Thyroid gland (tissue), 4 donors: ENCODE measurements at regions not wholly inside any gene's neighbourhood (a gene's known extent, or its start where the extent isn't known, plus 50 kb on each side); places are given as distances from the start of the nearest gene placed in this dataset.

ENCODE experiments used
- DNase-seq, 2 donors: peaks; one replicate each; pipeline ENCODE4 v3.0.0-alpha.2; 2019
- H3K27ac ChIP-seq, 3 donors: fragments of 200-600 bp; sonication (generic); 1 replicate in 2 of 3; 2 replicates in 1 of 3; pipeline ENCODE4 v1.5.1; 2016 to 2019; ENCODE audit warnings: mild to moderate bottlenecking in 1 of 3, moderate library complexity in 1 of 3
- H3K27me3 ChIP-seq: fragments of 200-600 bp; sonication (generic); one replicate; pipeline ENCODE4 v1.5.1; 2019
- H3K36me3 ChIP-seq, 2 donors: fragments of 200-600 bp; sonication (generic); one replicate each; pipeline ENCODE4 v1.5.1; 2016 to 2019
- H3K4me1 ChIP-seq, 2 donors: fragments of 200-600 bp; sonication (generic); one replicate each; pipeline ENCODE4 v1.5.1; 2017 to 2019
- H3K4me3 ChIP-seq, 3 donors: fragments of 200-600 bp; sonication (generic); replicated peaks in 1 of 3; 1 replicate in 2 of 3; 2 replicates in 1 of 3; pipeline ENCODE4 v1.5.1; 2016; ENCODE audit warnings: mild to moderate bottlenecking in 1 of 3
- H3K9me3 ChIP-seq: fragments of 200-600 bp; sonication (generic); one replicate; pipeline ENCODE4 v1.5.1; 2017
- POLR2A ChIP-seq, 2 donors: fragments of 450-650 bp; IDR thresholded peaks; one replicate each; pipeline ENCODE4 v1.6.1; 2017; ENCODE audit warnings: antibody characterized with exemption in 2 of 2, mild to moderate bottlenecking in 2 of 2, moderate library complexity in 1 of 2
- WGBS, 2 donors: methylation state at CpG; one replicate each; pipeline ENCODE4 v1.1.5; 2017; 5-methylcytosine and 5-hydroxymethylcytosine counted together
- intact Hi-C: fragments of 100-400 bp; cut with DNase I; formaldehyde crosslinking; loops from one replicate; pipeline ENCODE4 v1.15.1; 2023
- TF ChIP-seq, protein P1 (sequence below), 6 experiments: fragments of 200-600 bp in 3 of 6; fragments of 450-650 bp in 3 of 6; sonication (generic) in 3 of 6; IDR thresholded peaks; one replicate each; pipeline ENCODE4 v1.5.1; 2016 to 2019; ENCODE audit warnings: antibody characterized with exemption in 6 of 6, mild to moderate bottlenecking in 2 of 6, inconsistent platforms in 1 of 6, moderate library complexity in 1 of 6

DNA sequence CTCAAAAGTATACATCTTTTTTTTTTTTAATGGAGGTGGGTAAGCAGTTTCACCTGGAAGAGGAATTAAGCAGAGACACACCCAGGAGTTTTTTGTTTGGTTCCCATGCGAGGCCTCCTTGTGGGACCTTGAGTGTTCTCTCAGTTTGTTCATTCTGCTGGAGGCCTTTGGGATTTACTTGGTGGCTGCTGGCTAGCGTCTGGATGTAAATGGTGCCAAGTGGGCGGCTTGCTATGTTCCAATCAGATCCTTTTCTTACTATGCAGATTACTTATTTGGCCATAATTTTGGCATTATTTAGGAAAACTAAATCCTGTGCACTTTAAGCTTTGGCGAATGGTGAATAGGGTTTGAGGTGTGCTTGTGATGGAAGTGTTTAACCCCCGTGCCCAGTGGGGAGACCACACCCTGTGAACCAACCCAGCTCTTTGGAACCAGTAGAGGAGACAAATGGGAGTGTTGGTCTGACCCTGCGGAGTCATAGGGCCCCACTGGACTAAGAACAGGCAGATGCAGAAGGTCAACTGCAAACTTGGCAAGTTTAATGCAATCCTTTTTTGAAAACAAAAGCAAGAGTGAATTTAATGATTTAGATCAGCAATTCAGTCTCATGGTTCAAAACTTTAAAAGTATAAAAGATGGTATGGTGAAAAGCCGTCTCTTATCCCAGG lies 79.4 kb downstream of the EBLN2 start:
- no peaks in the 10 kb centered on the region for H3K9me3 ChIP-seq
- H3K36me3 ChIP-seq = no peaks in the 10 kb centered on the region
- no peaks in the 10 kb centered on the region for H3K27me3 ChIP-seq
- H3K4me1 ChIP-seq = no peaks in the 10 kb centered on the region
- TF ChIP-seq POLR2A (IDR thresholded peaks at IDR 0.05) = no peak
- TF ChIP-seq, protein P1, sequence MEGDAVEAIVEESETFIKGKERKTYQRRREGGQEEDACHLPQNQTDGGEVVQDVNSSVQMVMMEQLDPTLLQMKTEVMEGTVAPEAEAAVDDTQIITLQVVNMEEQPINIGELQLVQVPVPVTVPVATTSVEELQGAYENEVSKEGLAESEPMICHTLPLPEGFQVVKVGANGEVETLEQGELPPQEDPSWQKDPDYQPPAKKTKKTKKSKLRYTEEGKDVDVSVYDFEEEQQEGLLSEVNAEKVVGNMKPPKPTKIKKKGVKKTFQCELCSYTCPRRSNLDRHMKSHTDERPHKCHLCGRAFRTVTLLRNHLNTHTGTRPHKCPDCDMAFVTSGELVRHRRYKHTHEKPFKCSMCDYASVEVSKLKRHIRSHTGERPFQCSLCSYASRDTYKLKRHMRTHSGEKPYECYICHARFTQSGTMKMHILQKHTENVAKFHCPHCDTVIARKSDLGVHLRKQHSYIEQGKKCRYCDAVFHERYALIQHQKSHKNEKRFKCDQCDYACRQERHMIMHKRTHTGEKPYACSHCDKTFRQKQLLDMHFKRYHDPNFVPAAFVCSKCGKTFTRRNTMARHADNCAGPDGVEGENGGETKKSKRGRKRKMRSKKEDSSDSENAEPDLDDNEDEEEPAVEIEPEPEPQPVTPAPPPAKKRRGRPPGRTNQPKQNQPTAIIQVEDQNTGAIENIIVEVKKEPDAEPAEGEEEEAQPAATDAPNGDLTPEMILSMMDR (IDR thresholded peaks at IDR 0.05) = no peak
- peak in 1 of 2 donors; percentile 8 for DNase-seq
- intact Hi-C loops = no loop called here
- H3K4me3 ChIP-seq = no peak overlapping the region
- H3K27ac ChIP-seq = no peak overlapping the region
- WGBS, 2 donors = 77% methylated on average over 7 of the region's 7 CpGs

DNA sequence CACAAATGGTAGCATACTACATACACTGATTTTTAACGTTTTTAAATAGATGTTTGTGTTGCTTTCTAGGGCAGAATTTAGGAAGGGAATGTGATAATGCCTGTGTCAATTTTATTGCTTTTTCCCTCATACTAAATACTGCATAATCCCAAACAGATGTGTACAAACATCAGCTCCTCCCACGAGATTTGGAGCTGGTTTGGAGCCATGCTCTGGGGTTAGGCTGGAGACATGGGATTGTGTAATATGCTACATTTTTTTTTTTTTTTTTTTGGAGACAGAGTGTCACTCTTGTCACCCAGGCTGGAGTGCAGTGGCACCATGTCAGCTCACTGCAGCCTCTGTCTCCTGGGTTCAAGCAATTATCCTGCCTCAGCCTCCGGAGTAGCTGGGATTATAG lies 80.1 kb downstream of the EBLN2 start:
- no peak overlapping the region for H3K27ac ChIP-seq
- peak; percentile 6 to 7 for DNase-seq
- TF ChIP-seq POLR2A (IDR thresholded peaks at IDR 0.05) = no peak
- no peaks in the 10 kb centered on the region for H3K4me1 ChIP-seq
- H3K36me3 ChIP-seq = no peaks in the 10 kb centered on the region
- WGBS, 2 donors = 78 to 79% methylated on average over 3 of the region's 3 CpGs
- intact Hi-C loops = no loop called here
- no peaks in the 10 kb centered on the region for H3K27me3 ChIP-seq
- H3K9me3 ChIP-seq = no peaks in the 10 kb centered on the region
- H3K4me3 ChIP-seq = no peak overlapping the region

DNA sequence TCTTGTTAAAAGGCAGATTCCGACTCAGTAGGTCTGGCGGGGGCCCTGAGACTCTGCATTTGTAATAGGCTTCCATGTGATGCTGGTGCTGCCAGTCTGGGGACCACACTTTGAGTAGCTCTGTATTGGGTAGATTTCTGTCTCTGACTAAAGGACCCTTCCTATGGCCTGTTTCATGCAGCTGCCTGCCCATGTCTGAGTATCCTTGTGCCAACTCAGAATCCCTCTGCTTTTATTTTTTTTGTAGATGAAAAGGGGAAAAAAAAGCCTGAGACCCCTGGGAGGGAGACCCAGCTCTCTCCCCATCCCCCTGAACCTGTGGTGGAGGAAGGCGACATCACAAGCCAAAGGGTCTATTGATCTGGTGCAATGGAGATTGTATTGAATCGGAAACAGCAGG lies 81.9 kb downstream of the EBLN2 start:
- Histone ChIP-seq H3K27ac (no peak overlapping the region), H3K4me1 (no peaks in the 10 kb centered on the region), H3K9me3 (no peaks in the 10 kb centered on the region), H3K27me3 (no peaks in the 10 kb centered on the region), H3K4me3 (no peak overlapping the region), H3K36me3 (no peaks in the 10 kb centered on the region)
- intact Hi-C loops = no loop called here
- no peak for DNase-seq
- TF ChIP-seq, protein P1 (IDR thresholded peaks at IDR 0.05) = no peak
- TF ChIP-seq POLR2A (IDR thresholded peaks at IDR 0.05) = no peak
- 91 to 96% methylated on average over 4 of the region's 4 CpGs for WGBS, 2 donors

DNA sequence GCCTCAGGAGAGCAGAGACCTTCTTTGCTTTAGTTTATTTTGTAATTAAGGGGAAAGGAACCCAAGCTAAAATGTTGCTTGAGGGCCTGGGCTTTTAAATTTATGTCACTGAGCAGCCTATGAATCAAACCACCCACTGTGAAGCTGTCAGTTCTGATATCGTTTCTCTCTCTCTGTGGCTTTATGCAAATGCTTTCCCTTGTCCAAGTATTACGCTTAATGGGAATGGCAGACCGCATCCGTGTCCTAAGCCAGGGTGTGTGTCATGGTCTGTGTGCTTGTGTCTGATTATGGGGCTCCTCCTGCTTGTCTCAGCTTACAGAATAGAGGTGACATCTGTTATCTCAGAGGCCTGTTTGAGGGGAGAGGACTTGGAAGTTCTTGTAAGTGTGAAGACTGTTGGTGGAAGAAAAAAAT lies 82.4 kb downstream of the EBLN2 start:
- intact Hi-C loops = no loop called here
- no peaks in the 10 kb centered on the region for H3K27me3 ChIP-seq
- 38 to 80% methylated on average over 4 of the region's 4 CpGs for WGBS, 2 donors
- H3K9me3 ChIP-seq = no peaks in the 10 kb centered on the region
- H3K4me1 ChIP-seq = no peaks in the 10 kb centered on the region
- H3K36me3 ChIP-seq = no peaks in the 10 kb centered on the region
- no peak for TF ChIP-seq POLR2A (IDR thresholded peaks at IDR 0.05)
- TF ChIP-seq, protein P1 (IDR thresholded peaks at IDR 0.05) = no peak
- peak in 1 of 2 donors; percentile 3 for DNase-seq
- no peak overlapping the region for H3K4me3 ChIP-seq
- H3K27ac ChIP-seq = no peak overlapping the region

DNA sequence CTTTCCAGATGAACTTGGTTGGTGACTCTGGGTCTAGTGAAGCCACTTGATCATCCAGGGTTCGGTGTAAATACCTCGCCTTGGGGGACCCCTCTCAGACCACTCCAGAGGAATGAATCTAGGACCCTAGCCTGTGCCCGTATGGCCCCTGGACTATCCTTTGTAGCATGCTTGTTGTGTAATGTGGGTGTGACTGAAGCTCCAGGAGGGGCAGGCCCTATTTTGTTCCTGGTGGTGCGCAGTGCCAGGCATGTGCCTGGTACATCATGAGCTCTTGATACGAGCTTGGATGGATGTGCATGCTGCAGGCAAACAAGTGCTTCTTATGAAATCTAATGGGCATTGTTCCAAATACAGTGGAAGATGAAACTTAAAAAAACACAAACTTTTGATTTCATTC lies 82.8 kb downstream of the EBLN2 start:
- intact Hi-C loops = no loop called here
- TF ChIP-seq, protein P1 (IDR thresholded peaks at IDR 0.05) = no peak
- TF ChIP-seq POLR2A (IDR thresholded peaks at IDR 0.05) = no peak
- 75 to 79% methylated on average over 5 of the region's 5 CpGs for WGBS, 2 donors
- Histone ChIP-seq H3K36me3 (no peaks in the 10 kb centered on the region), H3K27ac (no peak overlapping the region), H3K4me3 (no peak overlapping the region), H3K4me1 (no peaks in the 10 kb centered on the region), H3K9me3 (no peaks in the 10 kb centered on the region), H3K27me3 (no peaks in the 10 kb centered on the region)
- DNase-seq = no peak
